ENCODE measurements at regions not wholly inside any gene's neighbourhood (a gene's known extent, or its start where the extent isn't known, plus 50 kb on each side); places are given as distances from the start of the nearest gene placed in this dataset.

GRCh38 chr14:65943916-65944410, 531.4 kb downstream of the FUT8 start:
- no peak for ATAC-seq
- TF ChIP-seq CSDC2 (CRISPR knock-in tag; IDR thresholded peaks at IDR 0.05) = no peak
- TF ChIP-seq ESRRG (CRISPR knock-in tag; IDR thresholded peaks at IDR 0.05) = no peak
- no peak for TF ChIP-seq CREB5 (CRISPR knock-in tag; IDR thresholded peaks at IDR 0.05; ENCODE audit: low read depth)
- TF ChIP-seq GLIS3 (CRISPR knock-in tag; IDR thresholded peaks at IDR 0.05) = no peak
- no peak for TF ChIP-seq PPARA (CRISPR knock-in tag; IDR thresholded peaks at IDR 0.05; ENCODE audit: borderline replicate concordance)
- TF ChIP-seq ZFP3 (CRISPR knock-in tag; IDR thresholded peaks at IDR 0.05) = no peak

GRCh38 chr14:65945327-65945726, 532.8 kb downstream of the FUT8 start:
- no peak for TF ChIP-seq CREB5 (CRISPR knock-in tag; IDR thresholded peaks at IDR 0.05; ENCODE audit: low read depth)
- no peak for TF ChIP-seq OSR1 (CRISPR knock-in tag; IDR thresholded peaks at IDR 0.05)
- no peak for TF ChIP-seq ESRRG (CRISPR knock-in tag; IDR thresholded peaks at IDR 0.05)
- TF ChIP-seq TSHZ2 (CRISPR knock-in tag; IDR thresholded peaks at IDR 0.05) = no peak
- TF ChIP-seq PATZ1 (CRISPR knock-in tag; IDR thresholded peaks at IDR 0.05; ENCODE audit: borderline replicate concordance) = no peak
- no peak for TF ChIP-seq TOX (CRISPR knock-in tag; IDR thresholded peaks at IDR 0.05; ENCODE audit: borderline replicate concordance)
- no peak for ATAC-seq

GRCh38 chr14:65946494-65946893, 534.0 kb downstream of the FUT8 start:
- TF ChIP-seq GLIS3 (CRISPR knock-in tag; IDR thresholded peaks at IDR 0.05) = no peak
- TF ChIP-seq BACH2 (CRISPR knock-in tag; IDR thresholded peaks at IDR 0.05; ENCODE audit: borderline replicate concordance) = no peak
- TF ChIP-seq CSDC2 (CRISPR knock-in tag; IDR thresholded peaks at IDR 0.05) = no peak
- TF ChIP-seq TOX (CRISPR knock-in tag; IDR thresholded peaks at IDR 0.05; ENCODE audit: borderline replicate concordance) = no peak
- TF ChIP-seq ZNF565 (CRISPR knock-in tag; conservative IDR thresholded peaks at IDR 0.05; ENCODE audit: low read depth) = no peak
- TF ChIP-seq PPARA (CRISPR knock-in tag; IDR thresholded peaks at IDR 0.05; ENCODE audit: borderline replicate concordance) = no peak
- TF ChIP-seq CREB5 (CRISPR knock-in tag; IDR thresholded peaks at IDR 0.05; ENCODE audit: low read depth) = no peak
- no peak for TF ChIP-seq TSHZ2 (CRISPR knock-in tag; IDR thresholded peaks at IDR 0.05)
- no peak for TF ChIP-seq TCF4 (CRISPR knock-in tag; IDR thresholded peaks at IDR 0.05; ENCODE audit: borderline replicate concordance)
- TF ChIP-seq ARNTL (CRISPR knock-in tag; IDR thresholded peaks at IDR 0.05; ENCODE audit: borderline replicate concordance, low read depth) = no peak
- TF ChIP-seq POU6F1 (CRISPR knock-in tag; IDR thresholded peaks at IDR 0.05; ENCODE audit: borderline replicate concordance, low read depth) = no peak
- no peak for TF ChIP-seq OSR1 (CRISPR knock-in tag; IDR thresholded peaks at IDR 0.05)
- TF ChIP-seq ZNF8 (CRISPR knock-in tag; IDR thresholded peaks at IDR 0.05) = no peak
- no peak for TF ChIP-seq ZFP30 (CRISPR knock-in tag; IDR thresholded peaks at IDR 0.05)
- TF ChIP-seq ESRRG (CRISPR knock-in tag; IDR thresholded peaks at IDR 0.05) = no peak
- TF ChIP-seq RARB (CRISPR knock-in tag; IDR thresholded peaks at IDR 0.05) = no peak
- TF ChIP-seq PATZ1 (CRISPR knock-in tag; IDR thresholded peaks at IDR 0.05; ENCODE audit: borderline replicate concordance) = no peak
- ATAC-seq = no peak

Data from SK-N-SH treated with all-trans-retinoic acid at 6 μM for 48 hours (cell line).